Fibroblast of gingiva (primary cell): ENCODE measurements at regions not wholly inside any gene's neighbourhood (a gene's known extent, or its start where the extent isn't known, plus 50 kb on each side); places are given as distances from the start of the nearest gene placed in this dataset.
"Not testable (repeated sequence)": the region's sequence is repeated elsewhere in the genome, so short reads cannot be mapped to it uniquely, and the experiment has no call there.

Experiments
- DNase-seq: peaks from one replicate; pipeline ENCODE4 v3.0.0-alpha.2; 2011; ENCODE audit warnings: low read depth

GRCh38 chr15:70576696-70577095, 186.7 kb downstream of the UACA start:
- peak; percentile 11 for DNase-seq

- no peak for DNase-seq
Observed at GRCh38 chr15:70576276-70576675, 187.1 kb downstream of the UACA start.

- peak; percentile 62 for DNase-seq
Observed at GRCh38 chr15:70575231-70576226, 187.8 kb downstream of the UACA start.

- not testable (repeated sequence) for DNase-seq
Observed at GRCh38 chr15:70574325-70574724, 189.0 kb downstream of the UACA start.

GRCh38 chr15:70573121-70573850, 190.1 kb downstream of the UACA start:
- no peak for DNase-seq

- DNase-seq, result no peak
Observed at GRCh38 chr15:70569714-70570231, 193.6 kb downstream of the UACA start.

- DNase-seq, result peak; percentile 81
Observed at GRCh38 chr15:70569091-70569713, 194.2 kb downstream of the UACA start.

GRCh38 chr15:70566989-70567388, 196.4 kb downstream of the UACA start:
- no peak for DNase-seq

- DNase-seq, result no peak
Observed at GRCh38 chr15:70566047-70566835, 197.1 kb downstream of the UACA start.

GRCh38 chr15:70563561-70564095, 199.7 kb downstream of the UACA start:
- no peak for DNase-seq

- DNase-seq, result no peak
Observed at GRCh38 chr15:70562906-70563305, 200.5 kb downstream of the UACA start.

GRCh38 chr15:70561885-70562284, 201.5 kb downstream of the UACA start:
- no peak for DNase-seq

GRCh38 chr15:70560617-70561328, 202.6 kb downstream of the UACA start:
- DNase-seq, result no peak

GRCh38 chr15:70559265-70560239, 203.8 kb downstream of the UACA start:
- DNase-seq, result no peak

- DNase-seq, result no peak
Observed at GRCh38 chr15:70558406-70559264, 204.7 kb downstream of the UACA start.

GRCh38 chr15:70557521-70558258, 205.7 kb downstream of the UACA start:
- DNase-seq, result no peak

GRCh38 chr15:70556779-70557178, 206.6 kb downstream of the UACA start:
- DNase-seq, result no peak
